ENCODE measurements at regions not wholly inside any gene's neighbourhood (a gene's known extent, or its start where the extent isn't known, plus 50 kb on each side); places are given as distances from the start of the nearest gene placed in this dataset.
"Not testable (repeated sequence)": the region's sequence is repeated elsewhere in the genome, so short reads cannot be mapped to it uniquely, and the experiment has no call there.

GRCh38 chr16:79998143-79998542, 397.6 kb upstream of the MAF start:
- no peak for DNase-seq

- DNase-seq, result no peak
Observed at GRCh38 chr16:79997257-79997656, 396.7 kb upstream of the MAF start.

- no peak for DNase-seq
Observed at GRCh38 chr16:79996321-79996720, 395.8 kb upstream of the MAF start.

- DNase-seq, result no peak
Observed at GRCh38 chr16:79995315-79995714, 394.8 kb upstream of the MAF start.

GRCh38 chr16:79994418-79994817, 393.9 kb upstream of the MAF start:
- DNase-seq, result no peak

DNA sequence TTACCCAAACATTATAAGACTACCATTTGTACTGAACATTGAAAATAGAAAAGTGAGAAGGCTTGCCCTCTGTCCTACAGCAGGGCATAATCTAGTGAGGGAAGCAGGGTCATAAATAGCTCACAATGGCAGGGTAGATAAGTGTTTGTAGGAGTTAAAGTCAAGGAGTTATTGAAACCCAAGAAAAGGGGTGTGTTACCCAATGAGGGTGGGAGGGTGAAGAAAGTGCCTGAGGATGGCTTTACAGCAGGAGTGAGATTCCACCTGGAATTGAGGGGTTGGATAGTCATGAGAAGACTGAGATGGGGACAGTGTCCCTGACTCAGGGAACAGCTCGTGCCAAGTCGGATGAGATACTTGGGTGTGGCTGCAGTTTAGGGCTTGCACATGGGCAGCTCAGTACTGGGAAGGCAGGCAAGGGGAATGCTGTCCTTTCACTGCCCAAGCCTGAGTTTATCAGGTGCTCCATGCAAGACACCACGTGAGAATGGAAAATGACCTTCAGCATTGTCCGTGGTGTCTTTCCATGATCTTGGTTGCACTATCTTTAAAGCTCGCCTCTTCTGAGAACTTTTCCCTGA, 393.2 kb upstream of the MAF start:
- DNase-seq, result no peak

GRCh38 chr16:79991969-79992368, 391.4 kb upstream of the MAF start:
- DNase-seq, result no peak

- DNase-seq, result no peak
Observed at GRCh38 chr16:79988721-79989220, 388.2 kb upstream of the MAF start.

DNA sequence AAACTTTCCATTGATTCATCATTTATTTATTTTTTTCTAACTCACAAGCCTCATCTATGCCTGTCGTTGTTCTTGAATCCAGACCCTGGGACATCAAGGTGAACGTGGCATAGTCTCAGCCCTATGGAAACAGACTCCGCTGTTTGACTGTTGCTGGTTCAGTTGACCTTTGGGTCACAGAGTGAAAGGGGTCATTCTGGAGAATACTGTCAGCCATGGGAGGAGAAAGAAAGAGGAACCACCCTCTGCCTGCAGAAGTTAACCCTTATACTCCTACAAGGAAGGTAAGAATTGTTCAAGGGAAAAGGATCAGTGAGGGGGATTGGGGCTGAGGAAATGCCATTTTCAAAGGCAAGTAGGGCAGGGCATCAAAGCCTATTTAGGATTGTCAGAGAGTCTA, 387.6 kb upstream of the MAF start:
- DNase-seq, result no peak

DNA sequence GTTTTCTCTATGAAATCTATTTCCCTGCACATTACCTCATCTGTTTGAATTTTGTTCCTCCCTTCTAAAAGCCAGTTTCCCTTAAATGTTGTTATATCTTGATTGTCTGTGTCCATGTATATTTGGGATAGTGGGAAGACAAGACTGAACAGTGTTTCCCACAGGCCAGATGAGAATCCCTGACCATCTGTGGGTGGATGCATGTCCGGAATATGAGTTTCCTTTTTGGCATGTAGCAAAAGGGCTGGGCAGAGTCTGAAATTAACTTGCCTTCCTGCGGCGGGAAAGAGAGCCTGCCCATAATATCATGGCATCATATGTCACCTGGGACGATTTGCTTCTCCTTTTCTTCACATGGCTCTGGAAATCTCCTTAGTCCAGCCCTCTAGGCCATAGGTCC, 385.8 kb upstream of the MAF start:
- DNase-seq, result no peak

GRCh38 chr16:79985606-79986005, 385.1 kb upstream of the MAF start:
- DNase-seq, result no peak

DNA sequence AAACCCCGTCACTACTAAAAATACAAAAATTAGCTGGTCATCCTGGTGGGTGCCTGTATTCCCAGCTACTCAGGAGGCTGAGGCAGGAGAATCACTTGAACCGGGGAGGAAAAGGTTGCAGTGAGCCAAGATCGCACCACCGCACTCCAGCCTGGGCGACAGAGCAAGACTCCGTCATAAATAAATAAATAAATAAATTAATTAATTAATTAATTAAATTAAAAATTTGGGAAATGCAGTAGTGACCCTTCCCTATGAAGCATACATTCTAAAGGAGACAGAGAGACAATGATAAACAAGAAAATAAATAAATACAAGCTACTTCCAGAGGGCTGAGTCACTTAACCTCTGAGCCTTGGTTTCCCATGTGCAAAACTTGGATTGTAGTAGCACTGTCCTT, 383.6 kb upstream of the MAF start:
- not testable (repeated sequence) for DNase-seq

GRCh38 chr16:79982862-79983261, 382.3 kb upstream of the MAF start:
- DNase-seq, result no peak

- no peak for DNase-seq
Observed at GRCh38 chr16:79982361-79982760, 381.8 kb upstream of the MAF start.

- no peak for DNase-seq
Observed at GRCh38 chr16:79981814-79982213, 381.3 kb upstream of the MAF start.

- DNase-seq, result no peak
Observed at GRCh38 chr16:79980650-79981521, 380.3 kb upstream of the MAF start.

- no peak for DNase-seq
Observed at GRCh38 chr16:79977940-79978836, 377.7 kb upstream of the MAF start.

DNA sequence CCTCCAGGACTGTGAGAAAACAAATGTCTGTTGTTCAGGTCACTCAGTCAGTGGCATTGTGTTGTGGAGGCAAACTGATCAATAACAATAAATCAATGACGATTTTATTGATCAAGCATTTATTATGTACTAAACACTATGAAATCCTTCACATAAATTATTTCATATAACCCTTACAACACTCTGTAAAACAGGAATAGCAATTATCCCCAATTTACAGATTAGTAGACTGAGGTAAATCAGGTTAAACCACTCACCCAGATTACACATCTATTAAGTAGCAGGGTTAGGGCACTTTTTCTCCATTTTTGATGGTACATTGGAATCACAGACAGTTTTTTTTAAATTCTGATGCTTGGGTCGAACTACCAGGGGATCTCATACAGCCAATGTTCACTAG, 372.8 kb upstream of the MAF start:
- no peak for DNase-seq

DNA sequence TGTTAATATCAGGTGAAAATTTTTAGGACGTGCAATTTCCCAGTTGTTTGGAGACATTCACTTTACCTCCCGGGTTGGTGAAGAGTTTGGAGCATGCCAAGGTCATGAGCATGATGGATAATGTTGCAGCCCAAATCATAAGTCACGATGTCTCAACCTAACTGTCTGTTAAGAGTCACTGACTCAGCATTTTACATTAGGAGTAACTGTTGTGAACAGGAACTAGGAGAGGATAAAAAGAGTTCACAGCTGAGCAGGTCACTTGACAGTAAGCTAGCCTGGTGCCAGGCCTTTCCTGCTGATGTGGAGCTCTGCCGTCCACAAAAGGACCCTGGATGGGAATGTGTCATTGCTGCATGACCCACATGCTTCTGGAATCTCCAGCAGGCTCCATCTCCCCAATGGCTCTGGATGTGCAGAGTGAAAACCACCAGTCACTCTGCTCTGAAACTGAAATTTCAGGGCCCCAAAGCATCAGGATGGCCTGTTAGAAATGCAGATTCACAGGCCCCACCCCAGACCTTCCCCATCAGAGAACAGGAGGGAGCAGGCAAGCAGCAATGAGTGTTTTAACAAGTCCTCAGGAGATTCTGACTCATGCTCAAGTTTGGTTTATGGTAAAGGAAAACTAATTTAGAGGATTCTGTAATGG, 371.6 kb upstream of the MAF start:
- DNase-seq, result no peak

- DNase-seq, result no peak
Observed at GRCh38 chr16:79971237-79971572, 370.7 kb upstream of the MAF start.

- no peak for DNase-seq
Observed at GRCh38 chr16:79970551-79971236, 370.2 kb upstream of the MAF start.

- DNase-seq, result no peak
Observed at GRCh38 chr16:79970087-79970486, 369.6 kb upstream of the MAF start.
